ENCODE measurements at regions not wholly inside any gene's neighbourhood (a gene's known extent, or its start where the extent isn't known, plus 50 kb on each side); places are given as distances from the start of the nearest gene placed in this dataset.

GRCh38 chr5:57037355-57037754, 85.4 kb upstream of the MIER3 start (continued):
- TF ChIP-seq RAD21 (IDR thresholded peaks at IDR 0.05 in 1 of 2, conservative IDR thresholded peaks at IDR 0.05 in 1 of 2; ENCODE audit: low read depth in 2 of 2, low read length in 2 of 2) (peak; percentile 26 to 41; a peak in 2 of 4 replicates), NANOG (IDR thresholded peaks at IDR 0.05; ENCODE audit: insufficient read depth, low read depth, low read length, poor library complexity, severe bottlenecking) (no peak)
